ENCODE measurements at regions not wholly inside any gene's neighbourhood (a gene's known extent, or its start where the extent isn't known, plus 50 kb on each side); places are given as distances from the start of the nearest gene placed in this dataset.

DNA sequence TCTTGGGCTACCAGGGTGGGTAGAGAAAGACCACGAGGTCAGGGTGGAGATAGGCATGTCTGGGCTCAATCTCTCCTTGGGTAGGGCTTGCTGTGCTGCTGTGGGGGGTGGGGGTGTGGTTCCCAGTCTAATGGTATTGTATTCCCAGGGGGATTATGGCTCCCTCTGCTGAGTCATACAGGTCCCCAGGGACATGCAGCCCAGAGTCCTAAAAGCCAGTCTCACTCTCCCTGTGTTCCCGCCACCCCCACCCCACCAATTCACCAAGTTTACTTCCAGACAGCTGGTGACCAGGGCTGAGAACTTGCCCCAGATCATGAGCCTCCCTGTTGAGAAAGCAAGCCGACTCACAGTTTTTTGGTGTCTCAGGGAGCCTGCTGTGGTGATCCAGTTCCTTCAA is 367.6 kb downstream of the C12orf75 start:
- H3K4me1 Mint-ChIP-seq (ENCODE audit: low read depth), result no peaks in the 10 kb centered on the region
- no peaks in the 10 kb centered on the region for H3K36me3 Mint-ChIP-seq
- H3K4me3 Mint-ChIP-seq, result no peak overlapping the region
- H3K9me3 Mint-ChIP-seq, result no peaks in the 10 kb centered on the region
- CTCF ChIA-PET, result no interaction called here
- intact Hi-C loops (cut with micrococcal nuclease), result no loop called here
- DNase-seq, result no peak
- H3K27me3 Mint-ChIP-seq, result no peaks in the 10 kb centered on the region
- no peak overlapping the region for H3K27ac Mint-ChIP-seq
- POLR2A ChIA-PET, result no interaction called here

DNA sequence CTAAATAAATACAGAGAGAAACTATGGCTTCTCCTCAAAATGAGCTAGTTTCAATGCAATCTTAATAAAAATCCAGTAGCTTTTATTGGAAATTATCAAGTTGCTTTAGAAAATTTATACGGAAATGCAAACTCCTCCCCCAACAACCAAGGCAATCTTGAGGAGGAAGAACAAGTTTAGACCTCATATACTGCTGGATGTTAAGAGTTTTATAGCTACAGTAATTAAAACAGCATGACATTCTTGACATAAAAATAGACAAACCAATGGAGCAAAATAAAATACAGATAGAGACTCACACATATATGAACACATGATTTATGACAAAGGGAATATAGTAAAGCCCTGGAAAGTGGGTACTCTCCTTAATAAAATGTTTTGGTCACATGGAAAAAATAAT is 368.7 kb downstream of the C12orf75 start:
- H3K36me3 Mint-ChIP-seq, result no peaks in the 10 kb centered on the region
- DNase-seq, result no peak
- H3K27ac Mint-ChIP-seq, result no peak overlapping the region
- intact Hi-C loops (cut with micrococcal nuclease), result no loop called here
- H3K27me3 Mint-ChIP-seq, result no peaks in the 10 kb centered on the region
- H3K4me3 Mint-ChIP-seq, result no peak overlapping the region
- CTCF ChIA-PET, result no interaction called here
- H3K9me3 Mint-ChIP-seq, result no peaks in the 10 kb centered on the region
- H3K4me1 Mint-ChIP-seq (ENCODE audit: low read depth), result no peaks in the 10 kb centered on the region
- POLR2A ChIA-PET, result no interaction called here

DNA sequence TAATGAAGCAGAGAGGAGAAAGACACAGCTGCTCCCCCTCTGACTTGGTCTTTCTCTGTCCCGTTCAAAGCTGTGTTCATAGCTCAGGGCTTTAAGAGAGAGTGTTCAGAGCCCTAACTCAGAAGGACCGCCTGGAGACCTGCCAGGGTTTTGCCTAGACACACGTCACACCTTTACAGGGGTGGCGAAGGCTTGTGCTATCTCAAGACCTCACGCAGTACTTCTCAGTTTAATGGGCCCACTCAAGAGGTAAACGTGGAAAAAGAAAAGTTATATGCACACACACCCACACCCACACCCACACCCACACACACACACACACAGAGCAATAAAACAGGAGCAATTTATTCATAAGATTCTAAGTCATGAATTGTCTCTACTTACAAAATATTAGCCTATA is 374.3 kb downstream of the C12orf75 start:
- Mint-ChIP-seq H3K36me3 (no peaks in the 10 kb centered on the region), H3K4me3 (no peak overlapping the region), H3K27me3 (no peaks in the 10 kb centered on the region), H3K27ac (no peak overlapping the region), H3K9me3 (no peaks in the 10 kb centered on the region), H3K4me1 (ENCODE audit: low read depth) (no peaks in the 10 kb centered on the region)
- intact Hi-C loops (cut with micrococcal nuclease), result loop anchor here (5.0 kb wide), 2 partner anchors 433 to 518 kb away; partner anchors contain the start of gene NUAK1
- CTCF ChIA-PET, result interaction anchor here (0.8 to 0.9 kb wide), 2 partner anchors 9 to 12 kb away, joined by 3 read pairs; no protein-coding TSS in a partner anchor
- DNase-seq, result no peak
- POLR2A ChIA-PET, result no interaction called here

DNA sequence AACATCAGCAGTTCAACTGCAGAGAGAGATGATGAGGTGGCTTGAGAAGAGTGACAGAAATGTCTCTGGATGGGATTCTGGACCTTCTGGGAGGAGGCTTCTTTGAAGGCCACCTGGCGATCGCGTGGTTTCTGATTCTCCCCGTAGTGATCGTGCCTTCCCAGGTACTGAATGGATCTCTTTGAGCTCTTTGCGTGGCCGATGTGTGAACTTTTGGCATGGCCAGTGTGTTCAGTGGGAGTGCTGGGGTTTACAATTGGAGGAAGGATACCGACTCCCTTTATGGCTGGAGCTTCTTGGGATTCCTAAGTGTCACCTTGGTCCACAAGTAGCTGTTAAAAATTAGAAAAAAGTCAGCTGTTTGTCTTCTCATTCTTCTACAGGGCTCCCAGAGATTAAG is 374.7 kb downstream of the C12orf75 start:
- Mint-ChIP-seq H3K36me3 (no peaks in the 10 kb centered on the region), H3K27me3 (no peaks in the 10 kb centered on the region), H3K4me3 (no peak overlapping the region), H3K4me1 (ENCODE audit: low read depth) (no peaks in the 10 kb centered on the region), H3K9me3 (no peaks in the 10 kb centered on the region), H3K27ac (no peak overlapping the region)
- intact Hi-C loops (cut with micrococcal nuclease), result loop anchor here (5.0 kb wide), 2 partner anchors 432 to 517 kb away; partner anchors contain the start of gene NUAK1
- no peak for DNase-seq
- ChIA-PET POLR2A (no interaction called here), CTCF (interaction anchor here (0.8 to 0.9 kb wide), 2 partner anchors 8 to 12 kb away, joined by 3 read pairs; no protein-coding TSS in a partner anchor)

DNA sequence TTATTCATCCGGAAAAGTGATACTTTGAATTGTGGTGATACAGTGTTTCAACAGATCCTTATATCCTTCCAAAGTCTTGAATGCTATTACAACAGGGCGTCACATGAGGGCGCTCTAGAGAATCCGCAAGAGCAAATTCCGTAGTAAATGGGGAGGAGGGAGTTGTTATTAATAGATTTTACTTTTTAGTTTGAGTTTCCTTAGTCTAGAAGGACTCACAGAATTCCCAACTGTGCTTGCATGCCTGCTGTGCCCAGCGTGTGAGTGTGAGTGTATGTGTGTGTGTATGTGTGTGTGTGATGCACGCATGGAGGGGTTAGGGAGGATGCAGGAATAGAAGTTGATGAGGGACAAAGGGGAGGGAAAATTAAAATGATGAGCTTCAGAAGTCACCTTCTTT is 375.3 kb downstream of the C12orf75 start:
- intact Hi-C loops (cut with micrococcal nuclease), result loop anchor here (5.0 kb wide), 2 partner anchors 432 to 517 kb away; partner anchors contain the start of gene NUAK1
- Mint-ChIP-seq H3K4me3 (no peak overlapping the region), H3K36me3 (no peaks in the 10 kb centered on the region), H3K27me3 (no peaks in the 10 kb centered on the region), H3K27ac (no peak overlapping the region), H3K4me1 (ENCODE audit: low read depth) (no peaks in the 10 kb centered on the region), H3K9me3 (no peaks in the 10 kb centered on the region)
- CTCF ChIA-PET, result interaction anchor here (0.9 to 1.9 kb wide), 2 partner anchors 8 to 431 kb away, joined by 3 to 8 read pairs; no protein-coding TSS in a partner anchor
- POLR2A ChIA-PET, result no interaction called here
- DNase-seq, result no peak

DNA sequence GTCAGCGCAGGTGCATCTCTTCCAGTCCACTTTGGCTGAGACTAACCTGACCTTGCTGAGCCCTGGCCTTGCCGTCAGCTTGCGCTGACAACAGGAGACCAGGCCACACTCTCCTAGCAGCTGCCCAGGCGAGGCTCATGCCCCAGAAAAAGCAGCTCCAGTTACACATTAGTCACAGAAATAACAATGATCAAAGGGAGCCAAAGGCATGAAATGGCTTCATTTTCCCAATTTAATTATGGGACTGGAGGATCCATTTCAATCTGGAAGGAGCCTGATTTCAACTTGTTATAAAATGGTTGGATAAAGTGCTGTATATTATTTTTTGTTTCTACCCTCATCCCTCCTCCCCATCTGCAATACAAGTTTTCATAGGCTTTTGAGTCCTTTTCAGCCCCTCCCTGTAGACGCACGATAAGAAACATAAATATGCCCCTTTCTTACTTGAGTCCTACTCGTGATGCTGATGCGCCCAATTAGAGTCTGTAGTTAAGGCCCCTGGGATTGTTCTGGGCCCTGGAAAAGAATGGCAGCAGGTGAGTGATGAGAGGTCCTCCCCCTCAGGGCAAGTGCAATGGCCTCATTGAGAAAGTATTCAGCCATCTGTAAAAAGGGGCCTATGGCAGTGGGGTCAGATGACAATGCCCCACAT is 376.0 kb downstream of the C12orf75 start:
- no peaks in the 10 kb centered on the region for H3K27me3 Mint-ChIP-seq
- DNase-seq, result no peak
- intact Hi-C loops (cut with micrococcal nuclease), result loop anchor here (5.0 kb wide), 2 partner anchors 431 to 516 kb away; partner anchors contain the start of gene NUAK1
- ChIA-PET POLR2A (no interaction called here), CTCF (interaction anchor here (1.9 kb wide), 1 partner anchor 430 kb away, joined by 8 read pairs; no protein-coding TSS in a partner anchor)
- no peak overlapping the region for H3K27ac Mint-ChIP-seq
- H3K9me3 Mint-ChIP-seq, result no peaks in the 10 kb centered on the region
- no peak overlapping the region for H3K4me3 Mint-ChIP-seq
- no peaks in the 10 kb centered on the region for H3K36me3 Mint-ChIP-seq
- H3K4me1 Mint-ChIP-seq (ENCODE audit: low read depth), result no peaks in the 10 kb centered on the region

DNA sequence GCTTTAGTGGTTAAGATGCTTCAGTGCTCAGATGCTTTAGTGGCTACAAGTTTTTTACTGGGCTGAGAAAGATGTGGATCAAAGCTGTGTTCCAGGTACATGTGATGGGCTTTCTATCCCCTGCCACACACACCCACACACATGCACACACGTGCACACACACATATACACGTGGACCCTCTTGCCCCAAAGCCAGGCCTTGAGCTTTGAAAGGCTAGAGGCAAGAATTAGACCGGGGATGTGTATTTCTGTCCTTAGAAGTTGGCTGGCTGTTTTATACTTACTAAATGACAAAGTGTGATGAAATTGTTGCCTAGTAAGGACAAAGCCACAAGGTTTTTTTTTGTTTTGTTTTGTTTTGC is 376.5 kb downstream of the C12orf75 start:
- Mint-ChIP-seq H3K9me3 (no peaks in the 10 kb centered on the region), H3K4me1 (ENCODE audit: low read depth) (no peaks in the 10 kb centered on the region), H3K27ac (no peak overlapping the region), H3K27me3 (no peaks in the 10 kb centered on the region), H3K36me3 (no peaks in the 10 kb centered on the region), H3K4me3 (no peak overlapping the region)
- DNase-seq, result no peak
- ChIA-PET POLR2A (no interaction called here), CTCF (interaction anchor here (1.9 kb wide), 1 partner anchor 430 kb away, joined by 8 read pairs; no protein-coding TSS in a partner anchor)
- intact Hi-C loops (cut with micrococcal nuclease), result loop anchor here (5.0 kb wide), 2 partner anchors 430 to 515 kb away; partner anchors contain the start of gene NUAK1

DNA sequence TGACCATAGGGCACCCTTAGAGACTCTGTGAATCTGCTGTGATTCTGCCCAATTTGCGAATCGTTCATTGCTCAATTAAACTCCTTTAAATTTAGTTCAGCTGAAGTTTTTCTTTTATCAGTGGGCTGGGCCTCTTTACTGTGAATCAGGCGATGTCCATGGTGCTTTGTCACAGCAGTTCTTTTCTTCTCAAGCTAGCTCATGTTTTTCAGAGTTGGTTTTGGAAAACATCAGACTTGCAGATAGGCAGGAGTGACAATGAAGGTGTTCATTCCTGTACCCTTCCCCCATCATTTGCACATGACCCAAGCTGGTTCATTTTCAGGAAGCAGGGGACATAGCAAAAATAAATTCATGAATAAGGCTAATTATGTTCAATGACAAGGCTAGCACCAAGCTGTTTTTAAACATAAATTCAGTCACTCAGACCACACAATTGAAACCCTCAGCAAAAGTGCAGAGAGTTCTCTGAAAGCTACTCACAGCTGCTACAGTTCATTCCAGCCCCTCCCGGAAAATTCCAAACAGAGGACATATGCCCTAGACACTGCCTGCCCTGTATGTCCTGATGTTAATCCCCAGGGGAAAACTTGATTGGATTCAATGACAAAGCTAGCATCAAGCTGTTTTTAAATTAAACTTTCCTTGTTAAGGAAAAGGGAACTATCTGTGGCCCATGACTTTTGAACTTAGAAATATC is 383.3 kb downstream of the C12orf75 start:
- Mint-ChIP-seq H3K36me3 (no peaks in the 10 kb centered on the region), H3K27me3 (no peaks in the 10 kb centered on the region), H3K4me3 (no peak overlapping the region), H3K4me1 (ENCODE audit: low read depth) (no peaks in the 10 kb centered on the region), H3K9me3 (no peaks in the 10 kb centered on the region), H3K27ac (no peak overlapping the region)
- no peak for DNase-seq
- POLR2A ChIA-PET, result no interaction called here
- CTCF ChIA-PET, result interaction anchor here (0.9 kb wide), 1 partner anchor 8 kb away, joined by 3 read pairs; no protein-coding TSS in a partner anchor
- intact Hi-C loops (cut with micrococcal nuclease), result no loop called here

DNA sequence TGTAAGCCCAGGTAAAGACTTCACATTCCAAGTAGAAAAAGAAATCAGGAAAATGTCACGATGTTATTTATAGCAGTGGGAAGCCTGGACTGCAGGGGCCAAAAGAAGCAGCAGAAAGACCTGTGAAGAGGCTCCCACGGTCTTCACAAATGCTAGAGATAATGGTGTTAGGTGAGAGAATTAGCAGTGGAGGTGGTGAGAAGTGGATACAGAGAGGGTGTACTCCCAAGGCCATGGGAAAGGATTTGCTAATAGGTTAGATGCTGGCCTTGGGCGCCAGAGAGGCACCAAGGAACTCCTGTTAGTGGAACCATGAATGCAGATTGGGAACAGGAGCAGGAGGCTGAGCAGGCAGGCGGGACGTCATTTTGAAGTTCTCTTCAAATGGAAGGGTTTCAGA is 386.1 kb downstream of the C12orf75 start:
- no peaks in the 10 kb centered on the region for H3K9me3 Mint-ChIP-seq
- no peak overlapping the region for H3K27ac Mint-ChIP-seq
- H3K36me3 Mint-ChIP-seq, result no peaks in the 10 kb centered on the region
- POLR2A ChIA-PET, result no interaction called here
- H3K4me1 Mint-ChIP-seq (ENCODE audit: low read depth), result no peaks in the 10 kb centered on the region
- H3K27me3 Mint-ChIP-seq, result peaks cover 2% of the 10 kb centered on the region
- no peak for DNase-seq
- H3K4me3 Mint-ChIP-seq, result no peak overlapping the region
- CTCF ChIA-PET, result no interaction called here
- intact Hi-C loops (cut with micrococcal nuclease), result no loop called here

DNA sequence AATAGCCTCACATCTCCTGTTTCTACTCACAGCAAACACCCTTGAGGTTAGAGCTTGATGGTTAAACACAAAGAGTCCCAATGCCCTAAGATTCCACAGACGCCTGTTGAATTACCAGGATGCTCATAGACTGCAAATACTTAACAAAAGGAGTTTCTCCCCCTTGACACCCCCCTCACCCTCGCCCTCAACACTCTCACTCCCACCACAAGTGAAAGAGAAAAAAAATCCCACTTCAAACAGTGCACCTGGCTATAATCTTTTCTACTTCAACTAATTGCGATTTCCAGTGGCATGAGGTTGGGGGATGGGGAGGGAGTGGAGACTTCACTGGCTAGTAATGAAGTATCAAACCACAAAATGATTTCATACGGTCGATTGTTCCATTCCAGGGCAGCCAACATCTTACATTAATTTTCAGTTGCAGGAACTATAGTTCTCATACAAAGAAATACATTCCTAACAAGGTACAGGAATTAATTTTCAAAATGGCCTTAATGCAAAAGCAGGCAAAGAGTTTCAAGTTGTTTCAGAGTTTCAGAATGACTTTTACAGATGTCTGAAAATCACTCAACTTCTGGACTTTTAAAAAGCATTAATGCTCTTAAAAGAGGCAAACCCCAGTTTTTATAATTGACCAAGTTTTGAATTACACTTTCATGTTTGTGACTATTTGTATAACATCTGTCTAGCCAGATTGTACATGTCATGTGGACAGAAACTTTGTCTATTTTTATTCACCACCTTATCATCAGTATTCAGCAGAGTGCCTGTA is 390.7 kb downstream of the C12orf75 start:
- ChIA-PET CTCF (no interaction called here), POLR2A (no interaction called here)
- no peak overlapping the region for H3K4me3 Mint-ChIP-seq
- H3K9me3 Mint-ChIP-seq, result no peaks in the 10 kb centered on the region
- no peak for DNase-seq
- H3K27ac Mint-ChIP-seq, result no peak overlapping the region
- H3K27me3 Mint-ChIP-seq, result peaks cover 2% of the 10 kb centered on the region
- intact Hi-C loops (cut with micrococcal nuclease), result no loop called here
- H3K36me3 Mint-ChIP-seq, result no peaks in the 10 kb centered on the region
- H3K4me1 Mint-ChIP-seq (ENCODE audit: low read depth), result no peaks in the 10 kb centered on the region

DNA sequence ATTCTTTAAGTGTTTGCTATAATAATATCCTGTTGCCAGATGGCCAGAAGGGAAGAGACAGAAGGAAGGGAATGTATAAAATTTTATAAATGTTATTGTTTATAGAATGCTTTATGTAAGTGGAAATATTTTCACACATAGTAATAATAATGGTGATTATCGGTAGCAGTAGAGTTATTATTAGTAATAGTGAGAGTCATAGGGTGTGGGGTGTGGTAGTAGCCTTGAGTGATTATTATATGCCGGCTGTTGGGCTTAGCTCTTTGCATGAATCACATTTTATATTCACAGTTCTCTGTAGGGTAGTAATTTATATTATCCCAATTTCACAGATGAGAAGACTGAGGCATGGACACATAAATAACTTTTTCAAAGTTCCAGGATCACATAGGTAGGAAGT is 391.4 kb downstream of the C12orf75 start:
- DNase-seq, result no peak
- H3K27ac Mint-ChIP-seq, result no peak overlapping the region
- CTCF ChIA-PET, result no interaction called here
- no peak overlapping the region for H3K4me3 Mint-ChIP-seq
- intact Hi-C loops (cut with micrococcal nuclease), result no loop called here
- H3K36me3 Mint-ChIP-seq, result no peaks in the 10 kb centered on the region
- H3K27me3 Mint-ChIP-seq, result peaks cover 2% of the 10 kb centered on the region
- no peaks in the 10 kb centered on the region for H3K9me3 Mint-ChIP-seq
- H3K4me1 Mint-ChIP-seq (ENCODE audit: low read depth), result no peaks in the 10 kb centered on the region
- POLR2A ChIA-PET, result no interaction called here

DNA sequence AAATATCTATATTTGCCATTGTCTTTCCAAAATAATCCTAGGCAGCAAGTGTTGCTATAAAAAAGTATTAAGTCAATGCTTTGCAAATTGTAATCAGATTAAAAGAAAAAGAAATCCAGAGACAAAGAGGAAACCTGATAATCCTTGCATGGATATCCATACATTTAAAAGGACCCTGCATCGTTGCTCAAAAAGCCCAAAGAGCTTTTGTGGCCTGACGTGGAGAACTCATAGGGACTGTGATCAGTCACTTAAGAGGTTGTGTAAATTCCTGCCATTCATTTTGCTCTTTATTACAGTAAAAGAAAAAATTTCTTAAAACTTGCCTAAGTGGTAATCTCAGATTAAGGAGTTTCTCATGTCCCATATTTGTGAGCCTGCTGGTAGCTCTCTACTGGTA is 392.6 kb downstream of the C12orf75 start:
- Mint-ChIP-seq H3K36me3 (no peaks in the 10 kb centered on the region), H3K27ac (no peak overlapping the region), H3K4me3 (no peak overlapping the region), H3K9me3 (no peaks in the 10 kb centered on the region), H3K27me3 (peaks cover 2% of the 10 kb centered on the region), H3K4me1 (ENCODE audit: low read depth) (no peaks in the 10 kb centered on the region)
- intact Hi-C loops (cut with micrococcal nuclease), result no loop called here
- POLR2A ChIA-PET, result no interaction called here
- CTCF ChIA-PET, result no interaction called here
- no peak for DNase-seq
